CD4-positive, alpha-beta T cell treated with Interleukin-2 at 100 ng/mL for 4 hours (primary cell): ENCODE measurements at regions not wholly inside any gene's neighbourhood (a gene's known extent, or its start where the extent isn't known, plus 50 kb on each side); places are given as distances from the start of the nearest gene placed in this dataset.

Experiments
- DNase-seq: peaks from one replicate; pipeline ENCODE4 v3.0.0-alpha.2; 2020; ENCODE audit warnings: low spot score

DNA sequence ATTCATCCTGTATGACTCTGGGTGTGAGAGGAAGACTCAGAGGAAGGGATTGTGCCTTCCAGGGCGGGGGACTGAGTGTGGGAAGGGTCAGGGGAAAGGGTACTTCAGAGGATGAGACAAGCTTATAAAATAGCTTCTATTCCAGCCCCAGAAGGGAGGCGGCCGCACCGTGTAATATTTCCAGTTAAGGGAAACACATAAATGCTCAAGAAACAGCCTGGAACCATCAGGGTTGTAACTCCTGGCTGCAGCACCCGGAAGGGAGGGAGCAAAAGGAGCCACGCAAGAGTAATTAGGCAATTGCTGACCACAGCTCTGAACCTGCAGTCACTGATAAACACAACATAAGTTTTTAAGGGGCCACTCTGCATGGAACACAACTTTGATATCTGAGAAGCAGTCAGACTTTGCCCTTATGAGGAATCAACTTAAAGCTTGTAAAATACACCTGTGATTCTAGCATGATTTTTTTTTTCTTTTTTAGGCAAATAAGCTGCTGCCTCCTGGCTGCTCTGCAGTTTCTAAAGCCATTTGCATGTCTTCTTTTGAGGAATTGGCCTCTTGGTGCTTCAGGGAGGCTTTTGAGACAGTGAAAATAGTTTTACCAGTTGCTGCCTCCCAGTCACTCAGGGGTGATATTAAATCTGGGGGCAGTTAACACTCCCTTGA is 382.7 kb downstream of the ENC1 start:
- no peak for DNase-seq

DNA sequence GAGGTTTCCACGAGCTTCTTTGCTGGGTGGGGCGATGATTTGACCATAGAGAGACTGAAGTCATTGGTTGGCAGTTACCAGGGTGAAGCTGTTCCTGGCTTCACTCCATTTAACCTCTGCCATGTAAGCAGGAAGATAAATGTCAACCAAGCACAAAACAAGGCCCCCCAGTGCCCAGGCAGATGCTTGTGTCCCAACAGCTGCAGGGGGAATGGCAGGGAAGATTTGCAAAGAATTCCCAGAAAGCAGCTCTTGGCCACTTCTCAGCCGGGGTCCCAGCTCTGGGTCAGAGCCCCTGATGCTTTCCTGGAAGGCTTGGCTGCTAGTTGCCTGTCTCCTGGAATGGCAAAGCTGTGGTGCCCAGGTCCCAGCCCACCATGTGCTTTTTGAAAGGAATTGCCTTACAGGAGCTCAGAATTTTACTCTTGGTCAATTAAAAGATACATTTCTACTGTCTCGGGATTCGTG is 383.4 kb downstream of the ENC1 start:
- DNase-seq = no peak

DNA sequence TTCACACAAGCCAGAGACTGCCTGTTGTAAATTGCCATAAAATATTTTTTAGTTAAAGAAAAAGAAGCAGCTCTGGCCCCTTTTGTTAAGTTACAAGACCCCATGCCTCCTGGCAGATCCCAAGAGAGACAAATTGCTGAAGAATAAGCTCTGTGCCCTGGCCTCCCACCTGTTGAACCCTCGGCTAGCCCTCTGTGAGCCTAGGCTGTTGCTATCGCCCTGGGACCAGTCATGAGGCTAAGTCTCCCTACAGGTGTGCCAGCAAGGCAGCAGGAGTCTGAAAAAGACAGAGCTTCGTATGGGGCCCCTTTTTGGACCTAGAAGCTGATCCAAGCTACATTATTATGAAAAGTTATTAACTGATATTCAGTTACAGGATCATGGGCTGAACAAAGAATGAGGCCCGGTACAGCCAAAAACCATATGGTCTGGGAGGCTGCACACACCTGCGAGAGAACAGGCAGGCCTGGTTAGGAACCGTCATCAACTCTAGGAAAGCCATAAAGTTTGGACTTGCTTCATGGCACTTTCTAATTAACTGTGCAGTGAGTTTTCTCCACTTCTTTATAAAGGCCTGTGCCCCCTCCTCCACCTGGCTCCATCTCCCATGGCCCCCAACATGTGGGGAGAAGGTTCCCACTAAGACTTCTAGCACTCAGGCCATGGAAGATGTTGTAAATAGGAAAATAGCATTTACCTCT is 384.7 kb downstream of the ENC1 start:
- no peak for DNase-seq

DNA sequence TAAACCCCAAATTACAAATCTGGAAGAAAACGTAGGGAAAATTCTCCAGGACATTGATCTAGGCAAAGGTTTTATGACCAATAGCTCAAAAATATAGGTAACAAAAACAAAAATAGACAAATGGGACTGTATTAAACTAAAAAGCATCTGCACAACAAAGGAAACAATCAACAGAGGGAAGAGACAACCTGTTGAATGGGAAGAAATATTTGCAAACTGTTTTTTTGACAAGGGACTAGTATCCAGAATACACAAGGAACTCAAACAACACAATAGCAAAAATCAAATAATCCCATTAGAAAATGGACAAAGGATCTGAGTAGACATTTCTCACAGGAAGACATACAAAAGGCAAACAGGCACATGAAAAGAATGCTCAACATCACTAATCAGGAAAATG is 386.3 kb downstream of the ENC1 start:
- DNase-seq = no peak

DNA sequence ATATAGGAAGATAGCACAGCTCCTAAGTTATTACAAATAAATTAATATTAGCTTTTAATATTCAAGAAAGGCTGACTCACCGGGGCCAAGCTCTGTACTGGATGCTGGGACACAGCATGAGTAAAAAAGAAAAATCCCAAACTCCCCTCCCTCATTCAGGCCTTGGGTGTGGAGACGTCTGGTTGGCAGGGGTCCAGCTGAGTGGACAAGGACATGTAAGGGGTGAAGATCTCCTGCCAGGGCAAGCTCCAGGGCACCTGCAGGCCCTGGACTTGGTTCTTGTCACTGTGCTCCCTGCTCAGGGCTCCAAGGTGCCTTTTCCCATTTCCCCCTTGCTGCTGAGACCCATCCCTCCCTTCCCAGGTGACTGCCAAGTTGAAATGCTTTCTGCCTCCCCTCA is 388.5 kb downstream of the ENC1 start:
- no peak for DNase-seq

DNA sequence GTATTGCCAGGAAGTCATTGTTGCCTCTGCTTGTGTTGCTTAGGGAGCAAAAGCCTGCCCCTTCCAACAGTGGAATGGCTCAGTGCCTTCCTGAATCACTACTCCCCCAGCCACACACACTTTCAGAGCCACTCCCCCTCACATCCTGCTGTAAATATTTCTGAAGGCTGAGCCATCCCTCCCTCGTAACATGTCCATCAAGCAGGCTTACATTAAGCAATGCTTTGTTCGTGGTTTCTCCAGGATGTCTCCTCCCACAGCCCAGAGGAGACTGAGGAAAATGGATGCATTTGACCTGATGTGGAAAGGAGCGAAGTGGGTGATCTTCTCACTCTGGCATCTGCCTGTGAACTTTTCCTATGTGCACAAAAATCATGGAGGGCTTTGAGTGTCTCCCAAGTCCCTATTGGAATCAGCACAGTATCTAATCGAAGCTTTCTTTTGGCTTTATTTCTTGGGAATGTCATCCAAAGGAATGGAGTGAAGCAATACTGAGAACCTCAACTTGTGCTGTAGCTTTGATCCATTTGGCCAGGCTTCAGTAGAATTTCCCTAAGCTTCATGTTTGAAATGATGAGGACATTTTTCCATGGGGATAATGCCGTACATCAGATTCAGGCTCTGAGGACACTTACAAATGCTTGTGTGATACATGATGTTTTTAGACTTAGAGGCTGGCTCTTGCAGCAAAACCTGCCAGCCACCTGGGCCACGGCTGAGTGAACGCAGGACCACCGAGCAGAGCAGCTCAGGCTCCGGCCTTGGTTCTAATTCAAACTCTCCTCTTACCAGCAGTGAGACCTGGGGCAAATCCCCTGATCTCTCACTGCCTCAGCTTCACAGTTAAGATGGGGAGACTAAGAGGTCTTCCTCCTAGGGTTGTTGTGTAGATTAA is 389.1 kb downstream of the ENC1 start:
- DNase-seq = no peak

DNA sequence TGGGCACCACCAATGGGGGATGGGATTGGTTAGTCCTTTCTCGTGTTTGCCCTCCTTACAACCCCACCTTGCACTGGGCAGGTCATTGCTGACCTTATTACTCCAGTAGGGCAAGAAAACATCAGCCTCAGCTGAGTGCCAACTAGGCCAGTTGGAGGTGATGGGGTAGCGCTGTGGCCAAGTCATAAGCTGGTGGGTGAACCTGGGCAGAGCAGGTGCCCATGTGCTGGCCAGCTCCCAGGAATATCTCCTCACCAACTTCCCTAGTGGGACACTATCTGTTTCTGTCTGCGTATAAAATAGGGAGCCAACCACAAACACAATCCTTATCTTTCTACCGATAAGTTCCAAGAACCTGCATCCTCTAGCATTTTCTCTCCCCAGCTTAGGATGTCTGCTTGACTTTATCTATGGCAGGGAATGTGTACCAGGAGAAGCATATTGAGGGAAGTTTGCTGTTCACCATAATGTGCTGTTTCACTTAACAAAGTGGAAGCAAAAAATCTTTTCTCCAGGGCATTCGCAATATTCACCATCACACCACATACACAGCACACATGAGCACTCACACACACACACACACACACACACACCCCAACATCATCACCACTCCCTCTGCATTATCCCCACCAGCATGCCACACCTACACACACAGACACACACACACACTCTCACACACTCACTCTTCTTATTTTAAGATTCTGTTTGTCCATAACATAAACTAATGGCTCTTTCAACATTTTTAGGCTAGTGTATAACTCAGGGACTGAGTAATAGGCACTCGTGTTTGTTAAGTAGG is 390.0 kb downstream of the ENC1 start:
- DNase-seq = no peak

DNA sequence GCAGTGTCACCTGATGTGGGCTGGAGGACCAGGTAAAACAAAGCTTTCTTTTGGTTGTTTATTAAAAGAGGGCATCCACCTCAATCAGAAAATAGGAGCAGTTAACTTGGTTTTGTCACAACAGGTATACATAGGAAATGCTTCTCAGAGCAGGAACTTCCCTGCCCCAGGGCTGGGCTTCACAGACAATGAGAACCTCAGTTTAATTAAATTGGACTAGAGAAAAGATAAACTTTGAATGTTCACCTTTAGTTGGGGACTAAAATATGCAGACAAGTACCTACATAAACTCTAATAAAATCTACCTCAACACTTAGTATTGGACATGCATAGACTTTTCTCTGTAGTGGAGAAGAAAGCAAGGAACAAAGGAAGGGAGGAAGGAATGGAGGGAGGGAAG is 392.0 kb downstream of the ENC1 start:
- no peak for DNase-seq

DNA sequence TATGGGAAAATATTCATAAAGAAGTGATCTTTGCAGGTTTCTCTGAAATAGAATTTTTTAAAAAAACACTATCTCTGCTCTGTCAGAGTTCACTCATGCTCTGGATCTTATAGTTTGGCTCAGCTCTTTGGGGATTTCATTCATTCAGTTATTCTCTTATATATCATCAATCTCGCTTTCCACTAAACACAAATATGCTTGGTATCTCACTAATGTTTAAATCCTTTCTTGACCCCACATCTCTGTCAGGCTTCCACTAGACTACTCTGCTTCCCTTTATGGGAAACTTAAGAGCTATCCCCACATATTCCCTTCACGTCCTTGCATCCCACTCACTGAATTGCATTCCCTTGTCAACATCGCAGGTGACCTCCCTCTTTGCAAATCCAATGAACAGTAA is 396.1 kb downstream of the ENC1 start:
- DNase-seq = no peak

DNA sequence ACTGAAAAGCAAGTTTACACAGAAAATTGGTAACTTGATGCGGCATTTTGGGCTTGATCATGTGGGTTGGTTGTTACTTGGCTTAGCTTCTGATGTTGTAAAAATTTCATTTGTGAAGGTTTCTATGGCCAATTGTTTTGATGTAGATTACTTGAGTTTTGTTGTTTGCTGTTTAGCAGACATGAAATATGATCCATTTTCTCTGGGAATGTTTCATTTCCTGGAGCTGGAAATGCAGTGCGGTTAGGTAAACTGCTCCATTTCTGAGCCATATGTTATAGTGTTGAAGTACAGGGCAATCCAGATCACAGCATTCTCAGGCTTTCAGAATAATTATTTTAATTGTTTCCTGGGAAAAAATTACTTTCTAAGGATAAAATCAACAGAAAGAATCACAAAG is 396.9 kb downstream of the ENC1 start:
- no peak for DNase-seq

DNA sequence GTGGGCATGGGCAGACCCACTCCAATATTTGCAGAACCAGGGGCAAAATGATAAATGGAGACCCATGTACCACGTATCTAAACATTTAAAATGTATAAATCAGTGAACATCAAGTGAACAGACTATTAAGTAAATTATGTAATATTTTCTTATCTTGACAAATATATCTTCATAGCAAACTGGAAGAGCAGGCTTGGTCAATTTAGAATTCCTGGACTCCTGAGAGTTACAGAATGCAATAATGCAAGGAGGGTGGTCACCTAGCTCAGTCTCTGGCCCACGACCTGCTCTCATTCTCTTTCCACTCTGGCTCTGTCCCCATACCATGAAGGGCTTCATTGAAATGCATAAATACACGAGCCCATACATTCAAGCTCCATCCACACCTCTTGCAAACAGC is 398.0 kb downstream of the ENC1 start:
- DNase-seq = no peak

DNA sequence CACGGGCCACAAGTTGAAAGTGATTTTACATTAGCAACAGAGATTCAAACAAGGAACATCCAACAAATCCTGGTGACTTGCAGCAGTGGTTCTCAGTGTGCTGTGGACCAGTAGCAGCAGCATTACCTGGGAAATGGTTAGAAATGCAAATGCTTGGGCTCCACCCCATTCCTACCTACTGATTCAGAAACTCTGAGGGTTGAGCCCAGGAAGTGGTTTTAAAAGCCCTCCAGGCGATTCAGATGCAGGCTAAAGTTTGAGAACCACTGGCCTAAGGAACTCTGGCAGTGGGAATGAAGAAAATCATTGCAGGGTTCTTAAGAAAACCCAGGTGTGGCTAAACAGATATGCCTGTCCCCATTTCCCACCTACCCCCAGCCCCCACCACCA is 398.8 kb downstream of the ENC1 start:
- DNase-seq = no peak

DNA sequence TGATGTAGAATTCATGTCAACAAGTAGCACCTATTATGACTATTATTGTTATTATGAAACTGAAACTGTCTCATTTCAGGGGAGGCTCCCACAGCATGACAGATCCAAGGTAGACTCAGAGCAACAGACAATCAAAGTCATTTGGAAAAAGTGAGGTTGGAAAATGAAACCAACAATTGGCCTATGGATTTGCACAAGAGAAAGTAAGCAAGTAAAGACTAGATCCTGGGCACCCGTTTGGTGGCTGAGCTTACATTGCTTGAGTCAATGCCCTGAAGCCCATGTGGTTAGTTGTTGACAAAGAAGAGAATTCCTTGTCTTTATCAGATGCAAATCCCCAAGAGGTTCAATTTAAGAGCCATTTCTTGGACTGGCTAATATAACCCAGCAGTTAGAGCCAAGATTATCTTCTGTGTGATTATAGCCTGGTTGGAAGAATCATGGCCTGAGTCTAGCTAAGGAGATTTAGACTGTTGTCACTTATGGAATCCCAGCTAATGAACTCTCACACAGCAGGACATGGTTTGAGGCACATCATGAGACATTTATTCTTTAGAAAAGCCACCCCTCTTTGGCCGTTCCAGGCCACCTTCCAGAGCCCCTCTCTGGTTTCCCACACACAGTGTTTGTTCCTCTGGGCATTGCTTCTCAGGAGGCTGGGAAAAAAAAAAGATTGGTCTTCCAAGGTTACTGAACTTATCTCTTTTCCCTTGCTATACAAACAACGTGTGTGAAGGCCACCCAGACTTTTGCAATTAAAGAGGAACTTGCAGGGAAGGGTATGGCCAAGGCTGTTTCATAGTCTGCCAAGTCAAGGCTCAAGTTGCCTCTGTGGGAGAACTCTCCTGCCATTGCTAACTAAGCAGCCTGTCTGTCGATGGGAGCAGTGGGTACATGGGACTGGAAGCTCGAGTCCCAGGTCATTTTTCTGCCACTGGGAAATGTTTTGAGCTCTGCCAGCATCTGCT is 399.5 kb downstream of the ENC1 start:
- DNase-seq = no peak

DNA sequence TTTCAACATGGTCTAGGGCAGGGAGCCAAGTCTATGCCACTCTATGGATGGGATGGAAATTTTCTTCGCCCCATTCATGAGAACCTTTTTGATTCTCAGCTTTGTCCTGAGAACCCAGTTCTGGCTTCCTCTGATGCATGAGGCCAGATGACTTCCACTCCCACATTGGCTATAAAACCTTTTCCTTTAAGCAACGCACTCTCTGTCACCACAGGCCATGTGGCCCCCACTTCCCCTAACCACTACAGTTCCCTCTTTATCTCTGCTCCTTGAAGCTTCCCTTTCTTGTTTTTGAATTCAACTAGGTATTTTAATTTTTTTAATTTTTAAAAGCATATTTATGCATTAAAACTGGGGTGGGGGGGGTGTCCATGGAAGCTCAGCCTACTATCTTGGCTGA is 401.3 kb downstream of the ENC1 start:
- DNase-seq = no peak

DNA sequence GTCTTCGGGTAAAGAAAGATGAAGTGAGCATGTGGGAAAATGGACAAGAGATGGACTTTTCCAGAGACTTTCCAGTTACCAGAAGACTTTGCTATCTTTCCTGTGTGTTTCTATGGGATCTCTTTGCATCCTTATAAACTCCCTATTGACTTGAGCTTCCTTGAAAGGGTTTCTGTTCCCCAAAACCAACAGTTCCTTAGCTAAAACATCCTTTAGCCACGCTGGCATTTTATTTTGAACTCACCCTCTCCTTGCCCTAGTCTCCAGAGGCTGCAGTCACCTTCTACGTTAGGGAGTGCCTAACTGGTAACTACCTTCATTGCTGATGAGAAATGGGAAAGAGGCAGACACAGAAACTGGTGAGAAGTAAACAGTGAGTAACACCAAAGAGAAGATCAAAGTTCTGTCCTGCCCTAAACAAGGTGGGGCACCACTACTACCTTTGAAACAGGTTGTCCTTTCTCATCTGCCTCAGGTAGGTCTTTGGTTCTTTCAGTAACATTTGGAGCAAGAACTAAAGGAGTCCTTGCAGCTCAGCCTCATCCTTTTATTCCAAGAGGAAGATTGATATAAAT is 402.9 kb downstream of the ENC1 start:
- no peak for DNase-seq

DNA sequence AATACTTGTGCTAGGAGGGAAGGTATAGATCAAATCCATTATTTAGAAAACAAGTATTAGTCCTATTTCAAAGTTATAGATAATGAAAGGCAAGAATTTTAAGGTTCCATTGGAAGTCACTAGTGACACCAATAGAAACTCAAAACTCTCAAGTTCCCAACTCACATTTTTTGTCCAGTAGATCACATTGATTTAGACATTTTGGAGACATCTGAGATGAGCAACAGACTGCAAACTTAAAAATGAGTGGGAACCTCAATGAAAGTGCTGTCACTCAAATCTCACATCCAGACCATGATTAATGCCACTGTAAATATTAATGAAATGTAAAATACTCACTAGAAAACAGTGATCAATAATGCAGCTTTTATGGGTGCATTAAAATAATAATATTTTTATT is 405.0 kb downstream of the ENC1 start:
- no peak for DNase-seq

DNA sequence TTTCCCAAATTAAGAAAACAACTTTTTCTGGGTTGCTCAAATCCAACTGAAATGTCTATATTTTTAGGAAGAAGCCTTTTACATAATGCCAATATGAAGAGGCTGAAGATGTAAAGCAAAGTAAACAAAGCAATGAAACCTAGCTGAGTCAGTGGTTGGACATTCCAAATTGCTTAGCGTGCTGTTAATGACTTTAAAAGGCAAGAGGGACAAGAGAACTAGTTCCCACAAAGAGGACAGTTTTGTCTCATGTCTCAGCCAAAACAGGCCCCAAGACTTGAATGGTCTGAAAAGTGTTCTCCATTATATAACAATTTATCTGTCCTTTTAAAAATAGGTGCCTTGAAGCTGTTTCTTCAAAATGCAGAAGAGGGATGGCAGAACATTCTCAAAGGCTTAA is 407.0 kb downstream of the ENC1 start:
- DNase-seq = no peak

DNA sequence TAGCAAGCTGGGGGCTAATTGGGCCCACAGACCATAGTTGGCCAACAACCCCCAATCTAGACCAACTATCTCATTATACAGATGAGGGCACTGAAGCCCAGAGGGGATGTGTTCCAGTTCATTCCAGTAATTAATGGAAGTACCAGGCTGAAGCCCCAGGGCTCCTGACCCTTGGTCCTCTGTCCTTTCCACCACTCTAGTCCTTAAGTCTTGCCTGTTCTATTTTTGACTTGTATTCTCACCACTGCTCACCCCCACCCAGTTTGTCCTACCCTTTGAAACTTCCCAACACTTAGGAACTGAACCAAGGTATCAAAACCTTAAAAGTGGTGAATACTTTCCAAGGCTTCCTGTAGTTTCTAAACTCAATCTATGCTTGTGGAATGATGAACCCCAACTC is 407.4 kb downstream of the ENC1 start:
- no peak for DNase-seq

DNA sequence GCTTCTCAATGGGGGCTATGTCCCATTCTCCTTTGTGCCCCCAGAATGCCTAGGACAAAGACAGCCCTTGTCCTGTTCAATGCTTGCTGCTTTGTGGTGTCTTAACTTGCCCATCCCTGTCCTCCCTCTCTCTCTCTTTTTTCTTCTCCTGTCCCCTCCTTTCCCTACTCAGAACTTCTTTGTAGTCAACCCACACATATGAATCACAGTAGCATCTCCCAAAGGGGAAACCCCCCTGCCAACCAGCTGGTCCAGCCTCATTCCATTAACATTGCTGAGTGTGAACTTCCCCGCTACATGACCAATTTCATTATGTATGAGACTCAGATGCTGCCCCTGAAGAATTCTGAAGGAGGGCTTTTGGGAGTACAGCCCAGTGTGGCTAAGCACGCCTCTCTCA is 408.3 kb downstream of the ENC1 start:
- no peak for DNase-seq

DNA sequence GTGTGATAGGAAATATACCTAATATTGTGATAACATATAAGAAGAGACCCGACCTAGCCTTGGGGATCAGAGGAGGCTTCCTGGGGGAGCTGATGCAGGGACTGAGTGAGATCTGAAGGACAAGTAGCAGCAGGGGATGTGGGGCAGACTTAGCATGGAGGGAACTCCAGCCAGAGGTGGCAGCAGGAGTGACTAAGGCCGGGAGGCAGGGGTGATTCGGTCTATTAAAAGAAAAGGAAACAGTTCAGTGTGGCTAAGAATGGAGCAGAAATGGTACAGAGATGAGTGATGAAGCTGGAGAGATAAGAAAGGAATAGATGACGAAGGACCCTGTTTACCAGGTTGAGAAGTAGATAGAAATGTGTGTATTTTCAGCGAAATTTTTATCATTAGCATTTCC is 408.8 kb downstream of the ENC1 start:
- no peak for DNase-seq
